Aorta (tissue), 5 donors: ENCODE measurements at regions not wholly inside any gene's neighbourhood (a gene's known extent, or its start where the extent isn't known, plus 50 kb on each side); places are given as distances from the start of the nearest gene placed in this dataset.

Source experiments
- ATAC-seq: fragments of 200-7000 bp; cut with Tn5 transposase; one replicate; pipeline ENCODE4 v1.9.1; 2022; ENCODE audit warnings: moderate library complexity; ENCODE audit not compliant: low FRiP score
- DNase-seq, 2 donors: peaks; one replicate each; pipeline ENCODE4 v3.0.0-alpha.2; 2020
- H3K27ac ChIP-seq, 2 donors: one replicate each; pipeline ENCODE4 v1.5.1; 2013; ENCODE audit warnings: low read length in 2 of 2, mild to moderate bottlenecking in 2 of 2, moderate library complexity in 2 of 2, control low read depth in 1 of 2, inconsistent platforms in 1 of 2, low read depth in 1 of 2
- H3K27me3 ChIP-seq, 2 donors: one replicate each; pipeline ENCODE4 v1.6.1; 2013; ENCODE audit warnings: control low read depth in 1 of 2, low read length in 1 of 2, mild to moderate bottlenecking in 1 of 2, moderate library complexity in 1 of 2; ENCODE audit not compliant: insufficient read depth in 2 of 2, control insufficient read depth in 1 of 2
- H3K36me3 ChIP-seq, 2 donors: one replicate each; pipeline ENCODE4 v1.6.1; 2013; ENCODE audit warnings: control low read depth in 1 of 2, low read length in 1 of 2, mild to moderate bottlenecking in 1 of 2; ENCODE audit not compliant: insufficient read depth in 2 of 2, control insufficient read depth in 1 of 2
- H3K4me1 ChIP-seq, 2 donors: one replicate each; pipeline ENCODE4 v1.6.1; 2013; ENCODE audit warnings: low read length in 2 of 2, control low read depth in 1 of 2, mild to moderate bottlenecking in 1 of 2, moderate library complexity in 1 of 2; ENCODE audit not compliant: insufficient read depth in 2 of 2, control insufficient read depth in 1 of 2
- H3K4me3 ChIP-seq, 2 donors: one replicate each; pipeline ENCODE4 v1.5.1; 2013; ENCODE audit warnings: low read length in 2 of 2, control low read depth in 1 of 2, mild to moderate bottlenecking in 1 of 2
- H3K9me3 ChIP-seq: one replicate; pipeline ENCODE4 v1.6.1; 2013; ENCODE audit warnings: mild to moderate bottlenecking, low read length; ENCODE audit not compliant: control insufficient read depth
- WGBS, 2 donors: extraction: QIAGEN DNeasy Blood & Tissue Kit; methylation state at CpG; one replicate each; pipeline ENCODE4 v1.1.7; 2013; 5-methylcytosine and 5-hydroxymethylcytosine counted together
- intact Hi-C, 2 donors: fragments of 100-400 bp; cut with DNase I; formaldehyde crosslinking; loops; one replicate each; pipeline versions ENCODE4 v1.14.2 to v1.15.0; 2022
- donor health status: healthy with polysubstance abuse.
- donor health status: Bipolar disorder and iron deficiency.
- donor health status: DM: no; HTN: no; CAD: no.
- donor health status: DM: no; HTN: no; CAD: no.
- donor health status: DM: yes; HTN: yes; CAD: no.

- intact Hi-C loops, result no loop called here
- 89 to 94% methylated on average over 1 of the region's 1 CpG for WGBS, 2 donors
Measured at GRCh38 chr7:138304071-138304320, 156.1 kb upstream of the TRIM24 start.

GRCh38 chr7:138307633-138308032 lies 152.4 kb upstream of the TRIM24 start:
- Histone ChIP-seq H3K4me1 (no peaks in the 10 kb centered on the region), H3K9me3 (peaks cover 2% of the 10 kb centered on the region), H3K27me3 (no peaks in the 10 kb centered on the region), H3K4me3 (no peak overlapping the region), H3K27ac (no peak overlapping the region), H3K36me3 (no peaks in the 10 kb centered on the region)
- 31 to 36% methylated on average over 3 of the region's 3 CpGs for WGBS, 2 donors
- ATAC-seq (no peak), DNase-seq (no peak)
- intact Hi-C loops, result no loop called here

More at GRCh38 chr7:138304071-138304320, 156.1 kb upstream of the TRIM24 start:
- DNase-seq (no peak), ATAC-seq (no peak)
- Histone ChIP-seq H3K27me3 (no peaks in the 10 kb centered on the region), H3K36me3 (no peaks in the 10 kb centered on the region), H3K4me1 (no peaks in the 10 kb centered on the region), H3K4me3 (no peak overlapping the region), H3K9me3 (peaks cover 2% of the 10 kb centered on the region), H3K27ac (no peak overlapping the region)

GRCh38 chr7:138308136-138308535 lies 151.9 kb upstream of the TRIM24 start:
- WGBS, 2 donors, result 37 to 59% methylated on average over 1 of the region's 1 CpG
- Histone ChIP-seq H3K27me3 (no peaks in the 10 kb centered on the region), H3K4me1 (no peaks in the 10 kb centered on the region), H3K9me3 (peaks cover 2% of the 10 kb centered on the region), H3K36me3 (no peaks in the 10 kb centered on the region), H3K27ac (no peak overlapping the region), H3K4me3 (no peak overlapping the region)
- intact Hi-C loops, result no loop called here
- ATAC-seq (no peak), DNase-seq (no peak)

- no peak for ATAC-seq
Measured at GRCh38 chr7:138309186-138309585, 150.9 kb upstream of the TRIM24 start.

GRCh38 chr7:138313829-138314178 lies 146.3 kb upstream of the TRIM24 start:
- no peaks in the 10 kb centered on the region for H3K9me3 ChIP-seq
- H3K36me3 ChIP-seq, result no peaks in the 10 kb centered on the region
- no peak overlapping the region for H3K27ac ChIP-seq
- 87 to 88% methylated on average over 2 of the region's 2 CpGs for WGBS, 2 donors
- no peak overlapping the region for H3K4me3 ChIP-seq
- intact Hi-C loops, result no loop called here
- no peaks in the 10 kb centered on the region for H3K27me3 ChIP-seq
- DNase-seq (no peak), ATAC-seq (no peak)
- H3K4me1 ChIP-seq, result no peaks in the 10 kb centered on the region

More at GRCh38 chr7:138309186-138309585, 150.9 kb upstream of the TRIM24 start:
- Histone ChIP-seq H3K4me3 (no peak overlapping the region), H3K36me3 (no peaks in the 10 kb centered on the region), H3K4me1 (no peaks in the 10 kb centered on the region), H3K27ac (no peak overlapping the region), H3K9me3 (peaks cover 2% of the 10 kb centered on the region), H3K27me3 (no peaks in the 10 kb centered on the region)
- 63 to 70% methylated on average over 2 of the region's 2 CpGs for whole genome bisulfite sequencing, 2 donors
- DNase-seq, result no peak
- intact Hi-C loops, result no loop called here

- no peaks in the 10 kb centered on the region for H3K27me3 ChIP-seq
- 26 to 28% methylated on average over 4 of the region's 4 CpGs for WGBS, 2 donors
- no peaks in the 10 kb centered on the region for H3K36me3 ChIP-seq
- intact Hi-C loops, result no loop called here
- no peaks in the 10 kb centered on the region for H3K9me3 ChIP-seq
- no peak overlapping the region for H3K4me3 ChIP-seq
- ATAC-seq (no peak), DNase-seq (no peak)
- H3K4me1 ChIP-seq, result no peaks in the 10 kb centered on the region
- no peak overlapping the region for H3K27ac ChIP-seq
Measured at GRCh38 chr7:138316421-138317043, 143.5 kb upstream of the TRIM24 start.

GRCh38 chr7:138317044-138317596 lies 142.9 kb upstream of the TRIM24 start:
- ATAC-seq (no peak), DNase-seq (no peak)
- WGBS, 2 donors, result 87 to 89% methylated on average over 5 of the region's 5 CpGs
- no peaks in the 10 kb centered on the region for H3K27me3 ChIP-seq
- H3K4me3 ChIP-seq, result no peak overlapping the region
- no peaks in the 10 kb centered on the region for H3K4me1 ChIP-seq
- no peaks in the 10 kb centered on the region for H3K9me3 ChIP-seq
- no peak overlapping the region for H3K27ac ChIP-seq
- H3K36me3 ChIP-seq, result no peaks in the 10 kb centered on the region
- intact Hi-C loops, result no loop called here

- Histone ChIP-seq H3K36me3 (no peaks in the 10 kb centered on the region), H3K27me3 (no peaks in the 10 kb centered on the region), H3K27ac (no peak overlapping the region), H3K4me1 (no peaks in the 10 kb centered on the region), H3K4me3 (no peak overlapping the region), H3K9me3 (no peaks in the 10 kb centered on the region)
- 68 to 76% methylated on average over 6 of the region's 6 CpGs for WGBS, 2 donors
- no peak for ATAC-seq
- DNase-seq, result no peak
- intact Hi-C loops, result no loop called here
Measured at GRCh38 chr7:138324941-138325340, 135.1 kb upstream of the TRIM24 start.

- DNase-seq (no peak), ATAC-seq (no peak)
- H3K9me3 ChIP-seq, result no peaks in the 10 kb centered on the region
- no peaks in the 10 kb centered on the region for H3K27me3 ChIP-seq
- intact Hi-C loops, result no loop called here
- 75 to 87% methylated on average over 4 of the region's 4 CpGs for WGBS, 2 donors
- H3K27ac ChIP-seq, result no peak overlapping the region
- H3K36me3 ChIP-seq, result no peaks in the 10 kb centered on the region
- no peak overlapping the region for H3K4me3 ChIP-seq
- no peaks in the 10 kb centered on the region for H3K4me1 ChIP-seq
Measured at GRCh38 chr7:138325434-138325833, 134.6 kb upstream of the TRIM24 start.
